Sigmoid colon (tissue), 6 donors: ENCODE measurements at regions not wholly inside any gene's neighbourhood (a gene's known extent, or its start where the extent isn't known, plus 50 kb on each side); places are given as distances from the start of the nearest gene placed in this dataset.

Source experiments
- DNase-seq: peaks from one replicate; pipeline ENCODE4 v3.0.0-alpha.2; 2019
- H3K27ac ChIP-seq, 4 donors: fragments of 200-600 bp; sonication (generic); one replicate each; pipeline ENCODE4 v1.5.1; 2016 to 2019; ENCODE audit warnings: mild to moderate bottlenecking in 1 of 4
- H3K27me3 ChIP-seq, 3 donors: fragments of 200-600 bp; sonication (generic); one replicate each; pipeline ENCODE4 v1.5.1; 2019; ENCODE audit warnings: mild to moderate bottlenecking in 1 of 3
- H3K36me3 ChIP-seq, 4 donors: fragments of 200-600 bp; sonication (generic); one replicate each; pipeline ENCODE4 v1.5.1; 2016 to 2019
- H3K4me1 ChIP-seq, 4 donors: fragments of 200-600 bp; sonication (generic); one replicate each; pipeline ENCODE4 v1.5.1; 2017 to 2019
- H3K4me3 ChIP-seq, 4 donors: fragments of 200-600 bp; sonication (generic); one replicate each; pipeline ENCODE4 v1.5.1; 2017 to 2019; ENCODE audit warnings: mild to moderate bottlenecking in 2 of 4, moderate library complexity in 1 of 4
- H3K9me3 ChIP-seq, 4 donors: fragments of 200-600 bp in 3 of 4; sonication (generic) in 3 of 4; one replicate each; pipeline versions ENCODE4 v1.5.1 to v1.6.1; 2013 to 2019
- EP300 ChIP-seq, 4 donors: sonication (generic); formaldehyde crosslinking; IDR thresholded peaks; one replicate each; pipeline ENCODE4 v1.6.1; 2017; ENCODE audit warnings: antibody characterized with exemption in 4 of 4
- POLR2A ChIP-seq, 2 donors: fragments of 450-650 bp; IDR thresholded peaks; one replicate each; pipeline ENCODE4 v1.6.1; 2016; ENCODE audit warnings: antibody characterized with exemption in 2 of 2, mild to moderate bottlenecking in 2 of 2, moderate library complexity in 2 of 2
- POLR2AphosphoS5 ChIP-seq, 4 donors: sonication (generic); formaldehyde crosslinking; IDR thresholded peaks; one replicate each; pipeline ENCODE4 v1.6.1; 2017; ENCODE audit warnings: antibody characterized with exemption in 4 of 4
- WGBS, 2 donors: extraction: QIAGEN DNeasy Blood & Tissue Kit; methylation state at CpG; one replicate each; pipeline ENCODE4 v1.1.7; 2013; 5-methylcytosine and 5-hydroxymethylcytosine counted together
- intact Hi-C: fragments of 100-400 bp; cut with DNase I; formaldehyde crosslinking; loops from one replicate; pipeline ENCODE4 v1.15.1; 2023
- TF ChIP-seq, protein P1 (sequence below), 4 experiments: fragments of 450-650 bp in 3 of 4; fragments of 200-600 bp in 1 of 4; IDR thresholded peaks; one replicate each; pipeline ENCODE4 v1.5.1; 2016 to 2019; ENCODE audit warnings: antibody characterized with exemption in 4 of 4, mild to moderate bottlenecking in 3 of 4, moderate library complexity in 2 of 4
- donor health status: healthy with polysubstance abuse.
- donor health status: healthy.

DNA sequence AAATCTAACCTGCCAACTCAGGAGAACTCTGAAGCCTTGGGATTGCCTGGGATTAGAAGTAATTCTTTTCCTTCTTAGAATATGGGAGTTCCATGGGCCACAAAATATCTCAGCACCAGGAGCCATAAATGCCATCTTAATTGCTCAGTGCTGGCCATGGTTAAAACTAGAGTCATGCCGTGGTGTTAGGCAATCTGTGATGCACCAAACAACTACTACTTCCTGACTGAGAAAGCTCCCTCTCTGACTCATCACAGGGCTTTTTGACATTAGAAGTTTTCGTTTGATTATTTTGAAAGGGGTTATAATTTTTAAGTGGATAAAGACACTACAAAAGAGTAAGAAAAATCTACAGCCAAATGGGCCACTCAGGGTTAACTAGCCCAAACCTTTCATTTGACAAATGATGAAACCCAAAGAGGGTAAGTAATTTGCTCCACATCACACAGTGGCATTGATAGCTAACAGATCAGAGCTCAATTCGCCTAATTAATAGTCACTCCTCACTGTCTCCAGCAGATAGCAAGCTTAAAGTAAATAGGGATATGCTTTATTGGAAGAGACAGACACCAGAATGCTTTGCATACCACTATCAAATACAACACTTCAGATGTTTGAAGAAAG lies 377.3 kb downstream of the EMP1 start:
- H3K27ac ChIP-seq: no peak overlapping the region
- intact Hi-C loops: no loop called here
- H3K4me1 ChIP-seq: no peaks in the 10 kb centered on the region
- H3K9me3 ChIP-seq: peaks cover 0 to 3% (median 0%) of the 10 kb centered on the region in 4 donors
- DNase-seq: no peak
- TF ChIP-seq POLR2A (IDR thresholded peaks at IDR 0.05) (no peak), EP300 (IDR thresholded peaks at IDR 0.05) (no peak), POLR2AphosphoS5 (IDR thresholded peaks at IDR 0.05) (no peak)
- TF ChIP-seq, protein P1, sequence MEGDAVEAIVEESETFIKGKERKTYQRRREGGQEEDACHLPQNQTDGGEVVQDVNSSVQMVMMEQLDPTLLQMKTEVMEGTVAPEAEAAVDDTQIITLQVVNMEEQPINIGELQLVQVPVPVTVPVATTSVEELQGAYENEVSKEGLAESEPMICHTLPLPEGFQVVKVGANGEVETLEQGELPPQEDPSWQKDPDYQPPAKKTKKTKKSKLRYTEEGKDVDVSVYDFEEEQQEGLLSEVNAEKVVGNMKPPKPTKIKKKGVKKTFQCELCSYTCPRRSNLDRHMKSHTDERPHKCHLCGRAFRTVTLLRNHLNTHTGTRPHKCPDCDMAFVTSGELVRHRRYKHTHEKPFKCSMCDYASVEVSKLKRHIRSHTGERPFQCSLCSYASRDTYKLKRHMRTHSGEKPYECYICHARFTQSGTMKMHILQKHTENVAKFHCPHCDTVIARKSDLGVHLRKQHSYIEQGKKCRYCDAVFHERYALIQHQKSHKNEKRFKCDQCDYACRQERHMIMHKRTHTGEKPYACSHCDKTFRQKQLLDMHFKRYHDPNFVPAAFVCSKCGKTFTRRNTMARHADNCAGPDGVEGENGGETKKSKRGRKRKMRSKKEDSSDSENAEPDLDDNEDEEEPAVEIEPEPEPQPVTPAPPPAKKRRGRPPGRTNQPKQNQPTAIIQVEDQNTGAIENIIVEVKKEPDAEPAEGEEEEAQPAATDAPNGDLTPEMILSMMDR (IDR thresholded peaks at IDR 0.05): no peak
- no peak overlapping the region for H3K4me3 ChIP-seq
- no peaks in the 10 kb centered on the region for H3K27me3 ChIP-seq
- H3K36me3 ChIP-seq: no peaks in the 10 kb centered on the region
- 47 to 58% methylated on average over 3 of the region's 3 CpGs for WGBS, 2 donors

DNA sequence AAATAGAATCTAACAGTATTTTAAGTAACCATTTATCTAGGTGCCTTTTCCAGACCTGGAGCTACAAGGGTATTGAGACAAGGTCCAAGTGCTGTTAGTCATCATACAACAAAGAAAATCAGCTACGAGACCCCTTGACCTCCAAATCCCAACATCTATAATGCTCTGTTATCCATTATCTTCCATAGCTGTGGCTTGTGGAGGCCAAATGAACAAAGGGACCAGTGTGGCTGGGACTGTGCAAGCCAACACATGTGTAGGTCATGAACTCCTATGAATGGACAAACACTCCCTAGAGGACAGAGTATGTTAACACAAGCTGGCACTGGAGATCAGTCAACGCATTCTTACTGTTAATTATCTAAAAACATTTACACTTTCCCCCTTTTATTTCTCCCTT lies 374.5 kb downstream of the EMP1 start:
- TF ChIP-seq POLR2AphosphoS5 (IDR thresholded peaks at IDR 0.05) (no peak), EP300 (IDR thresholded peaks at IDR 0.05) (no peak), POLR2A (IDR thresholded peaks at IDR 0.05) (no peak)
- TF ChIP-seq, protein P1 (IDR thresholded peaks at IDR 0.05): no peak
- Histone ChIP-seq H3K27me3 (no peaks in the 10 kb centered on the region), H3K4me3 (no peak overlapping the region), H3K36me3 (no peaks in the 10 kb centered on the region), H3K27ac (no peak overlapping the region), H3K4me1 (no peaks in the 10 kb centered on the region), H3K9me3 (peaks cover 0 to 3% (median 0%) of the 10 kb centered on the region in 4 donors)
- no peak for DNase-seq
- intact Hi-C loops: no loop called here
- 91 to 93% methylated on average over 2 of the region's 2 CpGs for WGBS, 2 donors

- TF ChIP-seq POLR2AphosphoS5 (IDR thresholded peaks at IDR 0.05) (no peak), POLR2A (IDR thresholded peaks at IDR 0.05) (no peak), EP300 (IDR thresholded peaks at IDR 0.05) (no peak)
- TF ChIP-seq, protein P1 (IDR thresholded peaks at IDR 0.05): no peak
- H3K9me3 ChIP-seq: peaks cover 0 to 3% (median 0%) of the 10 kb centered on the region in 4 donors
- 79 to 82% methylated on average over 1 of the region's 1 CpG for WGBS, 2 donors
- H3K4me1 ChIP-seq: no peaks in the 10 kb centered on the region
- intact Hi-C loops: no loop called here
- H3K27me3 ChIP-seq: no peaks in the 10 kb centered on the region
- no peak for DNase-seq
- H3K4me3 ChIP-seq: no peak overlapping the region
- no peaks in the 10 kb centered on the region for H3K36me3 ChIP-seq
- H3K27ac ChIP-seq: no peak overlapping the region
These were observed 373.6 kb downstream of the EMP1 start for GRCh38 chr12:13570005-13570694.

DNA sequence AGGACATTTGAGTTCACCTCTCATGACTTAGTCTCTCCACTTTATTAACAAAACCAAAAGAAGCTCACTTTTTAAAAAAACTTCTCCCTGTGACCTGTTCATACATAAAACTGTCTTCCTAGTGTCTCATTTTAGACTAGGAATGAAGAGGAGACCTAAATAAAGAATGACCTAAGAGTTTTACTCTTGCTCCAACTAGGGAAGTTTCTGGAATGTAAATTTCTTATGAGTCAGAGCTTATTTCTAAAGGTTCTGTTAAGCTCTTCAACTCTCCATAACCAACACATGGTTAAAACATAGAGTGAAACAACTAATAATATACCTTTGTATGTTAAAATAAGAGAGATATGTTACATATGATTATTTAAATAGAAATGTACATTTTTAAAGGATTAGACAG lies 369.8 kb downstream of the EMP1 start:
- Histone ChIP-seq H3K36me3 (no peaks in the 10 kb centered on the region), H3K27ac (no peak overlapping the region), H3K4me3 (no peak overlapping the region), H3K4me1 (no peaks in the 10 kb centered on the region), H3K27me3 (no peaks in the 10 kb centered on the region), H3K9me3 (no peaks in the 10 kb centered on the region)
- DNase-seq: no peak
- TF ChIP-seq, protein P1 (IDR thresholded peaks at IDR 0.05): no peak
- TF ChIP-seq POLR2A (IDR thresholded peaks at IDR 0.05) (no peak), EP300 (IDR thresholded peaks at IDR 0.05) (no peak), POLR2AphosphoS5 (IDR thresholded peaks at IDR 0.05) (no peak)
- intact Hi-C loops: no loop called here
